22Rv1 (cell line): ENCODE measurements at regions not wholly inside any gene's neighbourhood (a gene's known extent, or its start where the extent isn't known, plus 50 kb on each side); places are given as distances from the start of the nearest gene placed in this dataset.

Source experiments
- H3K27ac ChIP-seq: fragments of 450-650 bp; 2 replicates; pipeline ENCODE4 v1.5.1; 2017
- ZFX ChIP-seq: fragments of 450-650 bp; IDR thresholded peaks from 2 replicates; pipeline ENCODE4 v1.6.1; 2017; ENCODE audit warnings: antibody characterized with exemption, borderline replicate concordance
- TF ChIP-seq, protein P1 (sequence below): fragments of 450-650 bp; IDR thresholded peaks from 2 replicates; pipeline ENCODE4 v1.5.1; 2017; ENCODE audit warnings: mild to moderate bottlenecking

DNA sequence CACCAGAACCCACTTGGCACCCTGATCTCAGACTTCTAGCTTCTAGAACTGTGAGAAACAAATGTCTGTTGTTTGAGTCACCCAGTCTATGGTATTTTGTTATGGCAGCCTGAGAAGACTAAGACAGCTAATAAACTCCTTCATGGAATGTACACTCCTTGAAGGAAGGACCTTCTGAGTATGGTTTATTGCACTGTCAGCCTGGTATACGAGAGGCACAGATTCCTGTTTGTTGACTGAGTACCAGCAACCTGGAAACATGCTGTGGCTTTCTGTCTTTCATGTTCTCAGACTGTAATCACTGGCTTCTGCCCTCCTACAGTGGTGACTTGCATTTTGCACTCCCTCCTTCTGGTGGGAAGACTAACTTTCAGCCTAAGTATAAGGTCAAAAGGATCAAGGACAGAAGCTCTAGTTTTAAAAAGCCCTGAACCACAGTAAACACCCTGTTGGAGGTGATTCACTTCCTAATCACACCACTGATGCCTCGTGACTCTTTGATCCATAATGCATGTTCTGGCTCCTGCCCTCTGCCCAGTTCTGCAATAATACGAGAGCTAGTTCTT is 319.0 kb upstream of the NPSR1 start:
- no peak for TF ChIP-seq ZFX
- TF ChIP-seq, protein P1, sequence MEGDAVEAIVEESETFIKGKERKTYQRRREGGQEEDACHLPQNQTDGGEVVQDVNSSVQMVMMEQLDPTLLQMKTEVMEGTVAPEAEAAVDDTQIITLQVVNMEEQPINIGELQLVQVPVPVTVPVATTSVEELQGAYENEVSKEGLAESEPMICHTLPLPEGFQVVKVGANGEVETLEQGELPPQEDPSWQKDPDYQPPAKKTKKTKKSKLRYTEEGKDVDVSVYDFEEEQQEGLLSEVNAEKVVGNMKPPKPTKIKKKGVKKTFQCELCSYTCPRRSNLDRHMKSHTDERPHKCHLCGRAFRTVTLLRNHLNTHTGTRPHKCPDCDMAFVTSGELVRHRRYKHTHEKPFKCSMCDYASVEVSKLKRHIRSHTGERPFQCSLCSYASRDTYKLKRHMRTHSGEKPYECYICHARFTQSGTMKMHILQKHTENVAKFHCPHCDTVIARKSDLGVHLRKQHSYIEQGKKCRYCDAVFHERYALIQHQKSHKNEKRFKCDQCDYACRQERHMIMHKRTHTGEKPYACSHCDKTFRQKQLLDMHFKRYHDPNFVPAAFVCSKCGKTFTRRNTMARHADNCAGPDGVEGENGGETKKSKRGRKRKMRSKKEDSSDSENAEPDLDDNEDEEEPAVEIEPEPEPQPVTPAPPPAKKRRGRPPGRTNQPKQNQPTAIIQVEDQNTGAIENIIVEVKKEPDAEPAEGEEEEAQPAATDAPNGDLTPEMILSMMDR: no peak

DNA sequence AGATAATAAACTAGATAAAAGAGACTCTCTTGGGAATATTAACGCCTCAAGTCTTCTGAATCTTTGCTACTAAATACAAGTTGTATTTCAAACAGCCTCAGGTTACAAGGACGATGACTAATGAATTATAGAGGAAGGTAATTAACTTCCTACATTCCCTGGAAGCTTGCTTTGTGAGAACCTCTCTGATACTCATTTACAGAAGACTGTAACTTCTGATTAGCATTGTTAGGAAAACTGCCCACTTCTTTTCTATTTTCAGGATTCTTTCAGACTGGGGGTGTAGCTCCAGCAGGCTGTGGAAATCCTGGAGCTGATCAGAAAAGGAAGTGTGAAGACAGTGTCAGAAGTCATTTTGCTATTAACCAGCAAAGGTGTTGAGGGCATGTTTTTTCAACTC is 316.7 kb upstream of the NPSR1 start:
- H3K27ac ChIP-seq: no peak overlapping the region
- no peak for TF ChIP-seq ZFX
- TF ChIP-seq, protein P1: no peak

More for the DNA sequence above, 319.0 kb upstream of the NPSR1 start:
- no peak overlapping the region for H3K27ac ChIP-seq

DNA sequence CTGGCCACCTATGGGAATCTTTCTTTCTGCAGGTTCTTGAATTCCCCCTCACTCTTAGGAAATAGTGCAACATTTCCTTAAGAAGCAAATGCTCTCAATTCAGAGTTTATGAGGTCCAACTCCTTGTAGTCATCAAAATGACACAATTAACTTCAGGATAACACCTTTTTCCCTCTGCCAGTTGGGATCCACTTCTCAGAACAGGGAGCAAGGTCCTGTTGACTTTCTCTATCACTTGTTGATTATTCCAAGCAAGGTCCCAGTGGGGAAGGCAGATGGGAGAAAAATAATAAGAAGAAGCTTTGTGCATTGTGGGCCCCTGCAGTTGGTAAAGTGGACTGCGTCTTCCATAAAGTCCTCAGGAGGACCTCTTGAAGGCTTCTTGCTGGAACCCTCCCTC is 315.6 kb upstream of the NPSR1 start:
- no peak overlapping the region for H3K27ac ChIP-seq
- TF ChIP-seq, protein P1: no peak
- TF ChIP-seq ZFX: no peak

DNA sequence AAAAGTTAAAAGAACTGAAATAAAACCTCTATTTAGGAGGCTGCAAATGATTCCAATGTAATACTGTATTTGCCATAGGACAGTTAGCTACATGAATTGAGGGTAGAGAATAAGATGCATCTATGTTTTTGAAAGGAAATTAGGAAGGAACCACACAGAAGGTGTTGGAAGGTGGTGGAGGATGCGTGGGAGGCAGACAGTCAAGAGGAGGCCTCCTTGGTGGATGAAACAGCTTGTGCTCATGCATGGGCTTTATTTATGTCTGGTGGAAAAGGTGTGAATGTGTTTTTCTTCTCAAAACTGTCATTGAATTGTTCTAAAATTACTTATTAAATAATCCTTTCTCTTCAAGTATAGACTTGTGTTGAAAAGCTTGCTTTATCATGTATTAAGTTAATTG is 314.4 kb upstream of the NPSR1 start:
- TF ChIP-seq, protein P1: no peak
- no peak for TF ChIP-seq ZFX
- no peak overlapping the region for H3K27ac ChIP-seq

DNA sequence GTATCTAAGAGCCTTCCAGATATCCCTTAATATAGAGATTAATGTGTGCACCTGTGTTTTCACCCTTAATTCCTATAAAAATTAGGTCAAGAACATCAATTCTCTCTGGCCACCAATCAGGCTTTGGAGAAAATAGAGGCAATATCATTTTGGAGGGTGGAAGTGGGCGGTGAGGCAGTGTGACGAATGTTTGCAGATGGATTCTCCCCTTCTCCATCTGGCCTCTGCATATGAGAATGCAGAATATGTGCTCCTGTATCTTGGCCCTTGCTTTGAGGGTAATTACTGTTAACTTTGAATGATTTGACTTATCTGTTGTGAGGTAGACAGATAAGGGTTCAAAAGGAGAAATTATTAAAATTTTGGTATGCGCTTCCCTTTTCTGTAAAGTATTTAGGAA is 304.0 kb upstream of the NPSR1 start:
- TF ChIP-seq, protein P1: no peak
- no peak for TF ChIP-seq ZFX
- H3K27ac ChIP-seq: no peak overlapping the region

DNA sequence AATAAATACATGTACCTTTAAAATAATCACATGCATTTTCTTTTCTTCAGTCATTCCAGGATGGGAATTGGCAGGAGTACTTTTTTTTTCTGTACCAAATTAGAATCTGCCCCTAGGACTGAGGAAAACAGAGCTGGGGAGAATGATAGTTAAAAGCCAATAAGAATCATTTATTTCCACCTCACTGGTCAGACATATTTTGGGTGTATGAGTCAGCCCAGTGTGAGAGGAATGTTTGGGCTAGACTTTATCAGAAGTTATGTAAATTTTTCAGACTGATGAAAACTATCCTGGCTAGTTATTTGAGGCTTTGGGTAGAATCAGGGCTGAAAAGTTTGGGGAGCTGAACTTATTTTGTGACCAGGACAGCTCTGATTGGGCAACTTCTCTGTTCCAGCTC is 303.1 kb upstream of the NPSR1 start:
- no peak overlapping the region for H3K27ac ChIP-seq
- TF ChIP-seq ZFX: no peak
- TF ChIP-seq, protein P1: no peak

DNA sequence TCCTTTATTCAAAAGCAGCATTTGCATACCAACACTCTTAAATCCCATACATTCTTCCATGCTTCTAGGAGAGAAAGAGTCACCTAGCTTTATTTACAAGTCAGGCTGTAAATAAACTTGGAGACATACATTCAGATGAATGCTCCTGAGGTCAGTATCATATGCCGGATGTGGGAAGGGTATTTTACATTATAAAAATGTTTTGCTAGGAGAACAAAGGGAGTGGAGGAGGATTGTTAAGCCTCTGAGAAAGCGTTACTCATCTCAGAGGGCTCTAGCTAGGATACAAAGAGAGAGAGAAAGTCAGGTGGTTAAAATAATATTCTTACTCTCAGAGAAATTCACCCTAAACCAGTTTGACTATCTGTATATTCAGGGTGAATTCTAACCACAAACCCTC is 300.9 kb upstream of the NPSR1 start:
- no peak overlapping the region for H3K27ac ChIP-seq
- TF ChIP-seq, protein P1: no peak
- TF ChIP-seq ZFX: no peak
